AG04449 (cell line): ENCODE measurements at regions not wholly inside any gene's neighbourhood (a gene's known extent, or its start where the extent isn't known, plus 50 kb on each side); places are given as distances from the start of the nearest gene placed in this dataset.

ENCODE experiments used
- CTCF ChIA-PET: fragments of 350-600 bp; formaldehyde crosslinking; extraction: SDS; loops from one replicate; lab custom pipeline; 2021; ENCODE audit warnings: antibody characterized with exemption; lab: Yijun Ruan, JAX
- POLR2A ChIA-PET: fragments of 400-600, 350-600 bp; formaldehyde crosslinking; extraction: SDS; loops from one replicate; lab custom pipeline; 2020; ENCODE audit warnings: antibody characterized with exemption, inconsistent platforms; lab: Yijun Ruan, JAX
- DNase-seq: peaks from one replicate; pipeline ENCODE4 v3.0.0-alpha.2; 2010; ENCODE audit warnings: low read depth, low spot score
- H3K4me3 ChIP-seq: 2 replicates; pipeline ENCODE4 v1.5.1; 2011; ENCODE audit warnings: low read depth, mild to moderate bottlenecking, control low read depth, low read length
- TF ChIP-seq, protein P1 (sequence below): IDR thresholded peaks from one replicate; pipeline ENCODE4 v1.5.1; 2011; ENCODE audit warnings: mild to moderate bottlenecking, moderate library complexity, low read length, control low read depth, inconsistent platforms; ENCODE audit not compliant: insufficient read depth; ENCODE audit errors: missing control alignments

DNA sequence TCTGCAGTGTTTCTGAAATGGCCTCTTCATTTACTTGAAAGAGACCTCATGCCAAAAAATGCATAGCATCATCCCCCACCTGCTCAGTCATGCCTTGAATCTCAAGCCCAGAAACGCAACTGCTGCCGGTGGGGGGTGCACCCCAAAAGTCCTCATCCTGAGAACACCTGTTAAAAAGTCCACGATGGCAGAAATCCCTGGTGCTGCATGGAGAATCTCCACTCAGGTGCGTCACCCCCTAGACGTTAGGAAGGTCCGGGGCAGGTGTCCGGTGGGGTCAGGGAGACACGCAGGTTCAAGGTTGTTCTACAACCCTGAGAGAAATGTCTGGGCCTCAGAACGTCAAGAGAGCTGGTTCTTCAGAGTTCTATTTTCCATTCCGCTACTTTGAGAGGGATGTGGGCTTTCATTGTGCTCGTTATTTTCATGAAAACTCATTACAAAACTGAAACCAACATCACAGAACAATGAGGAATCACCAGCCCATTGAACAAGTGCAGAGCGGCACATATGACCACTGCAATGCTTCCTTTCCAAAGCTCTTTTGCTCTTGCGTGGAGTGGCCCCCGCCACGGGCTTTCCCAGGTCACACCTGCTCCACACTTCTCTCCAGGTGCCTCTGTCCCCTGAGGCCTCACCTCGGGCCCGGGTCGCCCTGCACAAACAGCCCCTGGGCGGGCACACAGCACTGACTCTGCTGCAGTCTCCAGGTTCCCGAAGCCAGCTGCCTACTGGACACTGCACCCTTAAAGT is 201.9 kb downstream of the TOMM20 start:
- POLR2A ChIA-PET = interaction anchor here (0.6 to 1.6 kb wide), 7 partner anchors 29 to 412 kb away, joined by 3 to 12 read pairs (median 5); no protein-coding TSS in a partner anchor
- no peak overlapping the region for H3K4me3 ChIP-seq
- no peak for DNase-seq
- CTCF ChIA-PET = no interaction called here
- TF ChIP-seq, protein P1, sequence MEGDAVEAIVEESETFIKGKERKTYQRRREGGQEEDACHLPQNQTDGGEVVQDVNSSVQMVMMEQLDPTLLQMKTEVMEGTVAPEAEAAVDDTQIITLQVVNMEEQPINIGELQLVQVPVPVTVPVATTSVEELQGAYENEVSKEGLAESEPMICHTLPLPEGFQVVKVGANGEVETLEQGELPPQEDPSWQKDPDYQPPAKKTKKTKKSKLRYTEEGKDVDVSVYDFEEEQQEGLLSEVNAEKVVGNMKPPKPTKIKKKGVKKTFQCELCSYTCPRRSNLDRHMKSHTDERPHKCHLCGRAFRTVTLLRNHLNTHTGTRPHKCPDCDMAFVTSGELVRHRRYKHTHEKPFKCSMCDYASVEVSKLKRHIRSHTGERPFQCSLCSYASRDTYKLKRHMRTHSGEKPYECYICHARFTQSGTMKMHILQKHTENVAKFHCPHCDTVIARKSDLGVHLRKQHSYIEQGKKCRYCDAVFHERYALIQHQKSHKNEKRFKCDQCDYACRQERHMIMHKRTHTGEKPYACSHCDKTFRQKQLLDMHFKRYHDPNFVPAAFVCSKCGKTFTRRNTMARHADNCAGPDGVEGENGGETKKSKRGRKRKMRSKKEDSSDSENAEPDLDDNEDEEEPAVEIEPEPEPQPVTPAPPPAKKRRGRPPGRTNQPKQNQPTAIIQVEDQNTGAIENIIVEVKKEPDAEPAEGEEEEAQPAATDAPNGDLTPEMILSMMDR = no peak

DNA sequence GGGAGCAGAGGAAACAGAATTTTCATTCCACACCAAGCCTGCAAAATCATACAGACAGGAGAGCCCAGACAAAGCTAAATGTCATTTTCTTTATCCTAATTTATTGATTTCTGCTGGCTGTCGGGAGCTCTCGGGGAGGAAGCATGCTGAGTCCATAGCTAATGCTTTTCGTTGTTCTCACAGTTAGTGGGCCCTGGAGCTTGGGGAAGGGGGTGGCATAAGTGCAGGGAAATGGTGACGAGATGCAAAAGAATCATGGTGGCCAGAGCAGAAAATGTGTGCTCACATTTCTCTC is 202.4 kb downstream of the TOMM20 start:
- ChIA-PET POLR2A (interaction anchor here (0.6 to 1.6 kb wide), 9 partner anchors 29 to 412 kb away, joined by 3 to 12 read pairs (median 4); no protein-coding TSS in a partner anchor), CTCF (no interaction called here)
- TF ChIP-seq, protein P1 = no peak
- no peak overlapping the region for H3K4me3 ChIP-seq
- DNase-seq = no peak

GRCh38 chr1:234925440-234926263 is 203.0 kb downstream of the TOMM20 start:
- no peak overlapping the region for H3K4me3 ChIP-seq
- POLR2A ChIA-PET = interaction anchor here (0.6 to 1.6 kb wide), 11 partner anchors 30 to 411 kb away, joined by 3 to 12 read pairs (median 4); no protein-coding TSS in a partner anchor
- peak; percentile 99 for DNase-seq
- TF ChIP-seq, protein P1 = no peak
- CTCF ChIA-PET = interaction anchor here (1.5 kb wide), 1 partner anchor 218 kb away, joined by 3 read pairs; no protein-coding TSS in a partner anchor

DNA sequence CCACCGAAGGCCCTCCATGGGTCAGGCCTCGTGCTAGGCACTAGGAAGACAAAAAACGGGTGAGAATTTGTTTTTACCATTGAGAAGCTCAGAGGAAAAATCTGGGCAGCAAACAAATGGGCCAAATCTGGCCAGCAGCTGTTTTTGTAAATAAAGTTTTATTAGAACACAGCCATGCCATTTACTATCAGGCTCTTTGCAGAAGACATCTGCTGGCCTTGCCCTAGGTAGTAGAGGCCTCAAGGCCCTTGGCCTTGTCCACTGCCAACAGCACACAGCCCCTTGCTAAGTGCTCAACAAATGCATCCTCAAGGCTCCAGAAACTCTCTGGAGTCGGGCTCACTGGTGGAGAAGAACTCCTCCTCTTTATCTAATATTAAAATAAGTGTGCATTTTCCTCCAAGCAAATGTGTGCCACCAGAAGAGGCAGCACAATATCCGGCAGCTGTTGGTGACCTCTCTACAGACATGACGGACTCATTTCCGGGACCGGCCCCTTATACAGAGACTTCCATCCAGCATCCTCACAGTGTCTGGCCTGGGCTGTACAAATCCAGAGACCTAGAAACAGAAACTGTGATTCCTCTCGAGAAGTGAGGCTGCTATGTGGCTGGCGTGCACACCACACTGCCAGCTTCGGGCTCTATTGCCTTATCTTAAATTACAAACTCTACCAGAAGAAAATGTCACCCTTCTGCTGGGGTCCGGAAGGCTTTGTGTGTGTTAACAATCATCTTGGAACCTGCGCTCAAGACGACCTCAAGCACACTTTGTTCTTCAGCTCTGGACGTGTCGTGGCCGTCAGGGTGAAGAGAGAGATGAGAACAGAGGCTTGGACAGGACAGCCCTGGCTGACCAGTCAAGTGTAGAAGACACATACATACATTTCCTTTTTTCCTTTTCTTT is 203.9 kb downstream of the TOMM20 start:
- CTCF ChIA-PET = interaction anchor here (1.5 kb wide), 1 partner anchor 217 kb away, joined by 3 read pairs; no protein-coding TSS in a partner anchor

GRCh38 chr1:234923626-234924025 is 205.0 kb downstream of the TOMM20 start:
- TF ChIP-seq, protein P1 = no peak
- ChIA-PET POLR2A (no interaction called here), CTCF (interaction anchor here (1.5 kb wide), 1 partner anchor 216 kb away, joined by 3 read pairs; no protein-coding TSS in a partner anchor)
- DNase-seq = no peak
- no peak overlapping the region for H3K4me3 ChIP-seq

More for the DNA sequence above, 203.9 kb downstream of the TOMM20 start:
- no peak overlapping the region for H3K4me3 ChIP-seq
- DNase-seq = no peak
- POLR2A ChIA-PET = interaction anchor here (0.6 to 1.6 kb wide), 6 partner anchors 38 to 311 kb away, joined by 3 to 11 read pairs (median 4); no protein-coding TSS in a partner anchor
- TF ChIP-seq, protein P1 = no peak
